ENCODE measurements at regions not wholly inside any gene's neighbourhood (a gene's known extent, or its start where the extent isn't known, plus 50 kb on each side); places are given as distances from the start of the nearest gene placed in this dataset.

GRCh38 chr2:82839036-82839435 is 1620.0 kb downstream of the SUCLG1 start:
- no peak for DNase-seq

- no peak for DNase-seq
Observed at GRCh38 chr2:82837588-82838304, 1621.3 kb downstream of the SUCLG1 start.

GRCh38 chr2:82834893-82835292 is 1624.2 kb downstream of the SUCLG1 start:
- no peak for DNase-seq

- no peak for DNase-seq
Observed at GRCh38 chr2:82827426-82827825, 1631.7 kb downstream of the SUCLG1 start.

- DNase-seq, result no peak
Observed at GRCh38 chr2:82826437-82826836, 1632.6 kb downstream of the SUCLG1 start.

GRCh38 chr2:82825410-82826090 is 1633.5 kb downstream of the SUCLG1 start:
- DNase-seq, result no peak

- no peak for DNase-seq
Observed at GRCh38 chr2:82823892-82824291, 1635.2 kb downstream of the SUCLG1 start.

- DNase-seq, result no peak
Observed at GRCh38 chr2:82819951-82820350, 1639.1 kb downstream of the SUCLG1 start.

- DNase-seq, result no peak
Observed at GRCh38 chr2:82814146-82814545, 1644.9 kb downstream of the SUCLG1 start.

- no peak for DNase-seq
Observed at GRCh38 chr2:82811946-82812345, 1647.1 kb downstream of the SUCLG1 start.

- DNase-seq, result no peak
Observed at GRCh38 chr2:82803307-82803706, 1655.8 kb downstream of the SUCLG1 start.

- no peak for DNase-seq
Observed at GRCh38 chr2:82797469-82797868, 1661.6 kb downstream of the SUCLG1 start.

- DNase-seq, result no peak
Observed at GRCh38 chr2:82796132-82796531, 1662.9 kb downstream of the SUCLG1 start.

- DNase-seq, result no peak
Observed at GRCh38 chr2:82795446-82795845, 1663.6 kb downstream of the SUCLG1 start.

- no peak for DNase-seq
Observed at GRCh38 chr2:82793711-82794435, 1665.2 kb downstream of the SUCLG1 start.

GRCh38 chr2:82792316-82792715 is 1666.8 kb downstream of the SUCLG1 start:
- DNase-seq, result no peak

GRCh38 chr2:82790206-82791021 is 1668.7 kb downstream of the SUCLG1 start:
- DNase-seq, result no peak

GRCh38 chr2:82789851-82790205 is 1669.3 kb downstream of the SUCLG1 start:
- no peak for DNase-seq

- no peak for DNase-seq
Observed at GRCh38 chr2:82781176-82781915, 1677.7 kb downstream of the SUCLG1 start.

- DNase-seq, result no peak
Observed at GRCh38 chr2:82780050-82780449, 1679.0 kb downstream of the SUCLG1 start.

- DNase-seq, result no peak
Observed at GRCh38 chr2:82752396-82752795, 1706.7 kb downstream of the SUCLG1 start.

GRCh38 chr2:82748653-82749052 is 1710.4 kb downstream of the SUCLG1 start:
- no peak for DNase-seq

All from CD4-positive, alpha-beta T cell treated with Interleukin-4 for 1 hour (primary cell).